22Rv1 (cell line): ENCODE measurements at regions not wholly inside any gene's neighbourhood (a gene's known extent, or its start where the extent isn't known, plus 50 kb on each side); places are given as distances from the start of the nearest gene placed in this dataset.

Experiments used
- ZFX ChIP-seq: fragments of 450-650 bp; IDR thresholded peaks from 2 replicates; pipeline ENCODE4 v1.6.1; 2017; ENCODE audit warnings: antibody characterized with exemption, borderline replicate concordance
- TF ChIP-seq, protein P1 (sequence below): fragments of 450-650 bp; IDR thresholded peaks from 2 replicates; pipeline ENCODE4 v1.5.1; 2017; ENCODE audit warnings: mild to moderate bottlenecking

DNA sequence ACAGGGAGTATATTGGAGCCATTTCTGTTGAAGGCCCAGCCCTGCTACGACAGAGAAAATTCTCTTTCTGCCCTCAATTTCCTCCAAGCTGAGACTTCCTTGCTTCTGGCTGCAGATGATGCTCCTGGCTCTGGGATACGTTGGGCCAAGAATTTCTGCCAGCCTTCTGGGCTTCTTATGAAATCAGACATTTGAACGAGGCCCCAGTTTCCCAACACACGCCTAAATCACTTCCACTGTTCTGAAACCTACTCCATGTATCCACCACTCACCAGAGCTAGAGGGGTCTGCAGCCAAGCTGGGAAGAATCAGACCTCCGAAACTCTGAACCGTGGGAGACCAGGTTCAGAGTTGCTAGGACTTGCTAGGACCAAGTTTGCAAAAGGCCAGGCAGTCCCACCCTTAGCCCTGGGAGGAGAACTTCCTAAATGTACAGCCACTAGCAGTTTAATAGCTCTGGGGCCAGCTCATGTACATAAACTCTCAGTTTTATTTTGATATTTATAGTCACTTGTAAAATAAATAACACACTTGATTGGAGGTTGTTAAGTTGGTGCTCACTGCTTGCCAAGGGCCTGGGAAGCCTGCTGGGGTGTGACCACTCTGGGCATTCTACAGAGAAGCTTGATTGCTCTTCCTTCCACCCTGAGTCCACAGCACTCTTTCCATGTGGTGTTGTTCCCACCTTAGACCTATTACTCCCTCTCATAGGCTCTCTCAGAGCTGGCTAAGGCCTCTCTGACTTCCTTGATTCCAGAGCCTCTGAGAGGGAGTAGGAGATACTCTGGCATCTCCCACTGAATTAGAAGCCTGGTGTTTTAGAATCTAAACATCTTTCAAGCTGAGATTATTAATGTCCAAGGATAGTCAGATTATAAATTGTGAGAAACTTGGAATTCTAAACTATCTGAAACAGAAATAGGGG is 83.4 kb upstream of the TRABD2B start:
- TF ChIP-seq, protein P1, sequence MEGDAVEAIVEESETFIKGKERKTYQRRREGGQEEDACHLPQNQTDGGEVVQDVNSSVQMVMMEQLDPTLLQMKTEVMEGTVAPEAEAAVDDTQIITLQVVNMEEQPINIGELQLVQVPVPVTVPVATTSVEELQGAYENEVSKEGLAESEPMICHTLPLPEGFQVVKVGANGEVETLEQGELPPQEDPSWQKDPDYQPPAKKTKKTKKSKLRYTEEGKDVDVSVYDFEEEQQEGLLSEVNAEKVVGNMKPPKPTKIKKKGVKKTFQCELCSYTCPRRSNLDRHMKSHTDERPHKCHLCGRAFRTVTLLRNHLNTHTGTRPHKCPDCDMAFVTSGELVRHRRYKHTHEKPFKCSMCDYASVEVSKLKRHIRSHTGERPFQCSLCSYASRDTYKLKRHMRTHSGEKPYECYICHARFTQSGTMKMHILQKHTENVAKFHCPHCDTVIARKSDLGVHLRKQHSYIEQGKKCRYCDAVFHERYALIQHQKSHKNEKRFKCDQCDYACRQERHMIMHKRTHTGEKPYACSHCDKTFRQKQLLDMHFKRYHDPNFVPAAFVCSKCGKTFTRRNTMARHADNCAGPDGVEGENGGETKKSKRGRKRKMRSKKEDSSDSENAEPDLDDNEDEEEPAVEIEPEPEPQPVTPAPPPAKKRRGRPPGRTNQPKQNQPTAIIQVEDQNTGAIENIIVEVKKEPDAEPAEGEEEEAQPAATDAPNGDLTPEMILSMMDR: no peak
- no peak for TF ChIP-seq ZFX
